HG02973 (cell line): ENCODE measurements at regions not wholly inside any gene's neighbourhood (a gene's known extent, or its start where the extent isn't known, plus 50 kb on each side); places are given as distances from the start of the nearest gene placed in this dataset.
"Not testable (repeated sequence)": the region's sequence is repeated elsewhere in the genome, so short reads cannot be mapped to it uniquely, and the experiment has no call there.

Experiments used
- ATAC-seq: cut with Tn5 transposase; IDR thresholded peaks from one replicate; pipeline ENCODE4 v1.9.1; 2021; ENCODE audit warnings: moderate library complexity; ENCODE audit not compliant: unreplicated experiment

DNA sequence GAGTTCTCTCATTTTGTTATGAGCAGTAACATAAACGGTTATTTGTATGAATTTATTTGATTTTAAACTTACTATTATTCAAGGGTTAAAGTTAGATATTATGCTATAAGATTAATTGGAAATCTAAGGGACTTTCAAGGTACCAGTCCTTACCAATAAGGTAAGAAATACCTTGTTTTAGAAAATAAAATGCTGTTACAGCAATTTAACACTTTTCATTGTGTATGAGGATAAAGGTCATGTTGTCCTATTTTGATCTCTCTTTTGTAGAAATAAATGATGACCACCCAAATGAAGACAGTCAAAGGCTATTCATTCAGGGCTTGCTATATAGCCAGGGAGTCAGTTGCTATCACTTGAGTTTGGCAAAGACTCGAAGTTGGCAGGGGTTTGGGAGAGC, 1185.9 kb upstream of the GOT2 start:
- ATAC-seq: no peak

GRCh38 chr16:59913666-59914065, 1179.5 kb upstream of the GOT2 start:
- no peak for ATAC-seq

DNA sequence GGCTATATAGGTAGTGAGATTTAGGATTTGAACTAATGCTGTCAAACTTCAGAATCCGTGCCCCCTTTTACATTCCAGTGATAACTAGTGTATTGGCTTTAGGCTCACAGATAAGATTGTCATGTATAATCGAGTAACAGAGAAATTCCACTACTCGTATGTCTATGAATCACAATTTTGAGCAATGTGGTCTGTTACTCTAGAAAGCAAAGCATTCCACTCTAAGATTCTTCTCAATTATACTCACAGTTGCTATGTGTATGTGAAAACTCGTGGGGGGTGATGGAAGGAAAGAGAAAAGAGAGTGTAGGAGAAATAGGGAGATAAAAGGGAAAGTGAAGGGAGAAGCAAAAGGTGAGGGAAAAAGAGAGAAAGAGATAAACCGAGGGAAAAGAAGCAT, 1175.1 kb upstream of the GOT2 start:
- no peak for ATAC-seq

DNA sequence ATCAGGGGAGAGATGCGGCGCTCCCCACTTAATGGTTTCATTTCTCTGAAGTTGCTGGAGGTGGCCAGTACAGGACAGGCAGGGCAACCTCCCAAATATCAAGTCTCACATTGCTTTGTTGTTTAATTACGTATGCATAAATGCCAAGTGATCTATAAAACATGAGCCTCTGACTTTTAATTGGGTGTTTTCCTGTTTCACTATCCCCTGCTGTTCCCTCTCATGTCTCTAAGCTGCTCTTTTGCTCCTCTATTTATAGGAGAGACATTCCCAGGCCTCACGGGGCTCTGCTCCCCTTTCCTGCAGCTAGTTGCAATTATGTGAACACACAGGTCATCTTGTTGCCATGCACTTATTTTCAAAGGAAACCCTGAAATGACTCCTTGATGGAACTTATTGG, 1173.5 kb upstream of the GOT2 start:
- ATAC-seq: no peak

- ATAC-seq: no peak
Measured at GRCh38 chr16:59905606-59906005, 1171.5 kb upstream of the GOT2 start.

DNA sequence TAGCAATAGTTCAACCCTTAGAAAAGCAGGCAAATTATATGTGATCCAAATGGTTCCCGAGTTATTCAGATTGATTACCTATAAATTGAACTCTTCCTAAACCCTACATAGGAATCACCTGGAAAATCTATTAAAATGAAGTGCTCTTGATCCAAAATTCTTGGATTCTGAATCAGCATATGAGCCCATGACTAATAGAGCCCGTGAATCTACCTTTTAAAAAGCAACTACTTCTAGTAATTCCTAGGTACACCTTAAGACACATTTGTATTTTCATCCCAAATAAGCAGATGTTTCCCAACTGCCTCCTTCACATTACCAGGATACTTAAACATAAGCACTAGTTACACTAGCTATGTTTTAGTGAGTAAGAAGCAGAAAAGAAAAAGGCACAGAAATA, 1171.0 kb upstream of the GOT2 start:
- no peak for ATAC-seq

DNA sequence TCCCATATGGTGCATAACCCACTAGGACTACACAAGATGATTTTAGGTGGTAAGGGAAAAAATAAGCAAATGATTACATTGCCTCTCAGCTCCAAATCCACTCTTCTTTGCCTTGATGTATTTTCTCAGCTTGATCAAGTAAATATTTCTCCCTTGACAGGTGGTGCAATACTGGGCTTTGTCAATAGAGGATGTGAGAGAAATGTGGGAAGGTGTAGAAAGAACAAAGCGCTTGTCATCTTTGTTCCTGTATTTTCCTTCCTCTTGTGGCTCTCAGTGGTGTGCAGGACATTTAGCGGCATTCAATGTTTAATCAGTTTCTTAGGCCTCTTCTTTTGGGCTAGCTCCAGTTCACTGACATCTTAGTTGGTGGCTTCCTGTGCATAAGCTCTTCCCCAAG, 1165.8 kb upstream of the GOT2 start:
- ATAC-seq: no peak

GRCh38 chr16:59892376-59892775, 1158.3 kb upstream of the GOT2 start:
- ATAC-seq: no peak

- ATAC-seq: no peak
Measured at GRCh38 chr16:59887856-59888255, 1153.7 kb upstream of the GOT2 start.

DNA sequence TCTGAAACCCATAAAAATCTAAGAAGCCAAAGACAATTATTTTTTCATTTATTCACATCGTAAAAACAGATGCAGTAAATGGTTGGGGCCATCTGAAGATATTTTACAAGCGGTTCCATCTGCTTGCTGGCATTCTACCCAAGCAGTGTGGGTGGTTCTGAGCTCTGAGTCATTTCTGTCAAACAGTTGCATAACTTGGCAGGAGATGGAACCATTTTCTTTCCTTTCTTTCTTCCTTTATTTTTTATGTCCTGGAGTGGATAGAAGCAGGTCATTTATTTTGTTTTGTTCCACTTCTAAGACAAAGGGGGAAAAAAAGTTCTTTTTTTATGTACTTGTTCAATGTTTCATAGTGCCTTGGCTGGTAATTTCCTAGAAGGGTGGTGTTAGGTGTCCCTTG, 1151.9 kb upstream of the GOT2 start:
- ATAC-seq: no peak

DNA sequence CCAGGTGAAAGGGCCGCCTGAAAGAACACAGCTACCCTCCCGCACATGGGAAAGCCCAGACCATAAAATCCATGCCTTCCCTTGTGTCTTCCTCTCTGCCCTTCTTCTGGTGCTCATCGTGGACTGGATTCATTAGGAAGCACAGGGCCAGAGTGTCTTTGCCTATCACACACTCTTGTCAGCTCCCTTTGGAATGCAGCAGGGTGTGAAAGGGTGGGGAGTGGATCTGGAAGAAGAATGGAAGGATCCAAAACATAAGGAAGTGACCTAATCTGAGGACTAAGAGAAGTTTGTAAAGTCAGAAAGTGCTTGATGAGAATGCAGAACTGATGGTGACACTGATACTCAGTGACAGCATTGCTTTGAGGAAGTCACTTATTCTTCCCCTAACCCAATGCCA, 1147.3 kb upstream of the GOT2 start:
- ATAC-seq: no peak

DNA sequence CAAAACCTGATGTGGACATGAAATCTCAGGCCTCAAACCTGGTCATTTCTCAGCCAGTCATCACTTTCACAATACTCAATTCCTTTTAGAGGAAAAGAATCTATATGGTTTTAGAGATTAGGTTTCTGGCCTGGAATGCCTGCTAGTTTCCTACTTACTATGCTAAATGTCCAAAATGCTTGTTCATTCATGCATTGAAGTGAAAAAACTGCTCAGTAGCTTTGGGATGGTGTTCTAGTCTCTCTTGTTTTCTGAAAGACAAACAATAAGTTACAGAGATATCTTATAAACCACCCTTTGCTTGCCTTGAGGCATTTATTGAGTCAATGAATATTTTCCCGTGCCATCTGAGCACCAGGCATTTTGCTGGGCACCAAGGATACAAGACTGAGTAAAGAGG, 1146.5 kb upstream of the GOT2 start:
- no peak for ATAC-seq

DNA sequence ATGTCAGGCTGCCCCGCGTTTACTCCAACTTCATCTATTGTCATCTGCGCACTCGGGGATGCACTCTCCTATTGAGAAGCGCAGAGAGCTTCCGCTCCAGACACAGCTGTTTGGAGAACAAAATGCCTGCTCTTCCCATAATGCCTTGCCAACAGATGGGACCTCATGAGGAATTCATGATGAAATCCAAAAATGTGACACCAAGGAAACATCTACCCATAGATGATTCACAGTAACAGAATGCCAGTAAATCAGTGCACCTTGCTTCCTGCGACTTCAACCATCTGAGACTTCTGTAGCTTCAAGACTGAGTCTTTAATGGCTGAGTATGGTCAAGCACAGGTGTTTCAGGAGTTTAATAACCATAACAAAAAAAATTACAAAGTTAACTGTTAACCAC, 1144.9 kb upstream of the GOT2 start:
- ATAC-seq: no peak

DNA sequence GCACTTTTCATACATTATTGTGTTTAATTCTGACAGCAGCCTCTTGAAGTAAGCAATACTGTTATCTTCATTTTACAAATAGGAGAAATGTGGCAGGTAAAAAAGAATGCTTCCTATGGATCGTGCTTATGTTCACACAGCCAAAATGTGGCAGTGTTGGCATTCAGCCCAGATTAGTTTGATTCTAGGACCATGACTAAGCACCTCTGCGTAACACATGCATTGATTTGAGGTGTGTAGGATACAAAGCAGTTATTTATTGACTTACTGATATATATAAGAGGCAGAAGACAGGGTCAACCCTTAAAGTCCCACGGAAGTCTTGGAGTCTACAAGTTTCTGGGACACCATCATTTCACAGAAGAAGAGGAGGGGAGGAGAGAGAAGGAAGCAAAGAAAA, 1144.4 kb upstream of the GOT2 start:
- no peak for ATAC-seq

GRCh38 chr16:59864981-59865666, 1131.0 kb upstream of the GOT2 start:
- ATAC-seq: no peak

- ATAC-seq: no peak
Measured at GRCh38 chr16:59859676-59860402, 1125.7 kb upstream of the GOT2 start.

GRCh38 chr16:59854846-59855439, 1120.8 kb upstream of the GOT2 start:
- no peak for ATAC-seq

GRCh38 chr16:59849716-59850115, 1115.6 kb upstream of the GOT2 start:
- no peak for ATAC-seq

DNA sequence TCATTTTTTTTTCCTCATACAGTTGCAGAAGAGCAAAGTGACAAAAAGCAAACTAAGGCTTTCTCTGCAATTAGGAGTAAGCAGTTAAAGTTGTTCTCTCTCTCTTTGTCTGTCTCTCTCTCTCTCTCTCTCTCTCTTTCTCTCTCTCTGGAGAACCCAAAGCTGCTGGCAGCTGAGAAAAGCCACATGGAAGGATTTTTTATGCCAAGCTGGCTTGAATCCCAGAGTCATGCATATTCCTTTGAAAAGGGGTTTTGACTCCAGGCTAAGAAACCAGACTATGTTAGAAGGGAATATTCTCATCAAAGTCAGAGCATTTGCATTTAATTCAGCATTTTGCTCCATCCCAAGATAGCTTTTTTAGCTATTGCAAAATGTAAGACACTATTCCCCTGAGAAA, 1114.2 kb upstream of the GOT2 start:
- ATAC-seq: no peak

- ATAC-seq: no peak
Measured at GRCh38 chr16:59840169-59840568, 1106.1 kb upstream of the GOT2 start.

DNA sequence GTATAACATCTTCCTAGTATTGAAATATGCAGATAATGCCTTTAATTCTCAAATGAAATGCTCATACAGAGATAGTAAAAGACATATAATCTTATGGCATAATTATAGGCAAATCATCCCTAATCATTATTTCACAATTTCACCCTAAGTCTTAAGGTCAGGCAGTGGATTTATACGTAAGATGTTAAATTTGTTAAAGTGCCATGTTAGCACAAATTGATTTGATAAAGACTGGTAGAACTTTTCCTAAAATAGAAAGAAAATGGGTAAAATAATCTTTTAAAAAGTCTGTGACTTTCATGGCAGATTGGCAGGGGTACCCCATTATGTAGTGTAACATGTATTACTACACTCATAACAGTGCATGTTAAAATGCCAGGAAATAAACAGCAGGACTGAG, 1092.7 kb upstream of the GOT2 start:
- ATAC-seq: no peak

DNA sequence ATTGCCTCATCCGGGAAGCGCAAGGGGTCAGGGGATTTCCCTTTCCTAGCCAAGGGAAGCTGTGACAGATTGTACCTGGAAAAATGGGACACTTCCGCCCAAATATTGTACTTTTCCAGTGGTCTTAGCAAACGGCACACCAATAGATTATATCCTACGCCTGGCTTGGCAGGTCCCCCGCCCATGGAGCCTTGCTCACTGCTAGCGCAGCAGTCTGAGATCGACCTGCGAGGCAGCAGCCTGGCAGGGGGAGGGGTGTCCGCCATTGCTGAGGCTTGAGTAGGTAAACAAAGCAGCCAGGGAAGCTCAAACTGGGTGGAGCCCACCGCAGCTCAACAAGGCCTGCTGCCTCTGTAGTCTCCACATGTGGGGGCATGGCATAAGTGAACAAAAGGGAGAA, 1075.4 kb upstream of the GOT2 start:
- not testable (repeated sequence) for ATAC-seq
